HG03095 (cell line): ENCODE measurements at regions not wholly inside any gene's neighbourhood (a gene's known extent, or its start where the extent isn't known, plus 50 kb on each side); places are given as distances from the start of the nearest gene placed in this dataset.
"Not testable (repeated sequence)": the region's sequence is repeated elsewhere in the genome, so short reads cannot be mapped to it uniquely, and the experiment has no call there.

ENCODE experiments used
- ATAC-seq: cut with Tn5 transposase; IDR thresholded peaks from one replicate; pipeline ENCODE4 v1.9.1; 2021; ENCODE audit warnings: moderate library complexity; ENCODE audit not compliant: unreplicated experiment

- not testable (repeated sequence) for ATAC-seq
Observed at GRCh38 chr5:165411532-165411931, 1906.1 kb downstream of the MAT2B start.

- no peak for ATAC-seq
Observed at GRCh38 chr5:165420493-165420892, 1915.1 kb downstream of the MAT2B start.

- no peak for ATAC-seq
Observed at GRCh38 chr5:165423697-165424299, 1918.4 kb downstream of the MAT2B start.

GRCh38 chr5:165425594-165425993 is 1920.2 kb downstream of the MAT2B start:
- ATAC-seq: no peak

- ATAC-seq: no peak
Observed at GRCh38 chr5:165448753-165449152, 1943.3 kb downstream of the MAT2B start.

GRCh38 chr5:165457859-165458481 is 1952.6 kb downstream of the MAT2B start:
- ATAC-seq: no peak

GRCh38 chr5:165459232-165459631 is 1953.8 kb downstream of the MAT2B start:
- no peak for ATAC-seq

- ATAC-seq: no peak
Observed at GRCh38 chr5:165460911-165461310, 1955.5 kb downstream of the MAT2B start.

- no peak for ATAC-seq
Observed at GRCh38 chr5:165477546-165477945, 1972.1 kb downstream of the MAT2B start.

GRCh38 chr5:165495829-165496380 is 1990.5 kb downstream of the MAT2B start:
- ATAC-seq: no peak

GRCh38 chr5:165497707-165498106 is 1992.3 kb downstream of the MAT2B start:
- no peak for ATAC-seq

- ATAC-seq: no peak
Observed at GRCh38 chr5:165502893-165503691, 1997.7 kb downstream of the MAT2B start.

- ATAC-seq: no peak
Observed at GRCh38 chr5:165504674-165505073, 1999.3 kb downstream of the MAT2B start.

GRCh38 chr5:165508286-165508685 is 2002.9 kb downstream of the MAT2B start:
- ATAC-seq: no peak

- ATAC-seq: no peak
Observed at GRCh38 chr5:165508861-165509260, 2003.4 kb downstream of the MAT2B start.

- no peak for ATAC-seq
Observed at GRCh38 chr5:165521816-165522610, 2016.6 kb downstream of the MAT2B start.

- ATAC-seq: no peak
Observed at GRCh38 chr5:165525271-165525670, 2019.9 kb downstream of the MAT2B start.

GRCh38 chr5:165526357-165526756 is 2020.9 kb downstream of the MAT2B start:
- no peak for ATAC-seq

- ATAC-seq: no peak
Observed at GRCh38 chr5:165527577-165527976, 2022.2 kb downstream of the MAT2B start.

GRCh38 chr5:165538065-165538464 is 2032.6 kb downstream of the MAT2B start:
- ATAC-seq: no peak

- ATAC-seq: no peak
Observed at GRCh38 chr5:165559645-165560044, 2054.2 kb downstream of the MAT2B start.
